MM.1S (cell line): ENCODE measurements at regions not wholly inside any gene's neighbourhood (a gene's known extent, or its start where the extent isn't known, plus 50 kb on each side); places are given as distances from the start of the nearest gene placed in this dataset.
"Not testable (repeated sequence)": the region's sequence is repeated elsewhere in the genome, so short reads cannot be mapped to it uniquely, and the experiment has no call there.

Experiments used
- DNase-seq: peaks from one replicate; pipeline ENCODE4 v3.0.0-alpha.2; 2015
- H2AFZ ChIP-seq: fragments of 300-600 bp; sonication (generic); 2 replicates; pipeline ENCODE4 v1.6.0; 2016; ENCODE audit warnings: antibody characterized with exemption, low read length
- H3F3A ChIP-seq: fragments of 300-600 bp; sonication (generic); 2 replicates; pipeline ENCODE4 v1.6.1; 2016; ENCODE audit warnings: mild to moderate bottlenecking, antibody characterized with exemption, low read length, moderate library complexity, mixed read lengths; ENCODE audit not compliant: insufficient read depth
- H3K27ac ChIP-seq: fragments of 300-600 bp; sonication (generic); 2 replicates; pipeline ENCODE4 v1.5.1; 2016; ENCODE audit warnings: mild to moderate bottlenecking, low read length
- H3K27me3 ChIP-seq: fragments of 300-600 bp; sonication (generic); replicated peaks from 2 replicates; pipeline ENCODE4 v1.6.0; 2016; ENCODE audit warnings: low read length; ENCODE audit not compliant: insufficient read depth
- H3K36me3 ChIP-seq: fragments of 300-600 bp; sonication (generic); replicated peaks from 2 replicates; pipeline ENCODE4 v1.6.1; 2016; ENCODE audit warnings: mild to moderate bottlenecking, low read length, mixed read lengths; ENCODE audit not compliant: insufficient read depth
- H3K4me1 ChIP-seq: fragments of 300-600 bp; sonication (generic); 2 replicates; pipeline ENCODE4 v1.6.1; 2016; ENCODE audit warnings: low read length, mixed read lengths
- H3K4me2 ChIP-seq: fragments of 300-600 bp; sonication (generic); 2 replicates; pipeline ENCODE4 v1.6.0; 2016; ENCODE audit warnings: low read depth, low read length
- H3K4me3 ChIP-seq: fragments of 300-600 bp; sonication (generic); 2 replicates; pipeline ENCODE4 v1.5.1; 2016; ENCODE audit warnings: low read length, mixed read lengths
- H3K79me2 ChIP-seq: fragments of 300-600 bp; sonication (generic); 2 replicates; pipeline ENCODE4 v1.6.1; 2016; ENCODE audit warnings: mixed run types, low read length, mixed read lengths
- H3K9ac ChIP-seq: fragments of 300-600 bp; sonication (generic); 2 replicates; pipeline ENCODE4 v1.6.1; 2016; ENCODE audit warnings: low read length, mixed read lengths
- H3K9me2 ChIP-seq: fragments of 300-600 bp; sonication (generic); replicated peaks from 2 replicates; pipeline ENCODE4 v1.6.1; 2016; ENCODE audit warnings: mild to moderate bottlenecking, low read length, mixed read lengths; ENCODE audit not compliant: insufficient read depth
- H3K9me3 ChIP-seq: fragments of 300-600 bp; sonication (generic); replicated peaks from 2 replicates; pipeline ENCODE4 v1.6.1; 2016; ENCODE audit warnings: mild to moderate bottlenecking, low read length, mixed read lengths; ENCODE audit not compliant: insufficient read depth
- H4K20me1 ChIP-seq: fragments of 300-600 bp; sonication (generic); 2 replicates; pipeline ENCODE4 v1.6.1; 2016; ENCODE audit warnings: mild to moderate bottlenecking, low read length, moderate library complexity, mixed read lengths; ENCODE audit not compliant: insufficient read depth
- CTCF ChIP-seq: fragments of 300-600 bp; sonication (generic); IDR thresholded peaks from 2 replicates; pipeline ENCODE4 v1.5.1; 2016; ENCODE audit warnings: antibody characterized with exemption, low read length, mixed read lengths
- EZH2 ChIP-seq: fragments of 300-600 bp; sonication (generic); optimal IDR thresholded peaks from 2 replicates; pipeline ENCODE3; 2017; ENCODE audit warnings: low read depth, mild to moderate bottlenecking, antibody characterized with exemption, low read length, mixed read lengths
- EZH2phosphoT487 ChIP-seq: fragments of 300-600 bp; sonication (generic); IDR thresholded peaks from 2 replicates; pipeline ENCODE4 v1.6.1; 2018; ENCODE audit warnings: antibody characterized with exemption, low read length

- Histone ChIP-seq H3K27ac (no peak overlapping the region), H4K20me1 (no peaks in the 10 kb centered on the region), H3K9me3 (no peaks in the 10 kb centered on the region), H3K4me3 (no peak overlapping the region), H3K36me3 (no peaks in the 10 kb centered on the region), H3F3A (no peaks in the 10 kb centered on the region), H3K4me1 (no peaks in the 10 kb centered on the region), H3K9me2 (no peaks in the 10 kb centered on the region), H2AFZ (no peak overlapping the region), H3K4me2 (no peak overlapping the region), H3K9ac (no peak overlapping the region), H3K79me2 (no peaks in the 10 kb centered on the region), H3K27me3 (no peaks in the 10 kb centered on the region)
- DNase-seq: no peak
- TF ChIP-seq CTCF (no peak), EZH2 (no peak), EZH2phosphoT487 (no peak)
These were observed 359.4 kb downstream of the TMEM121 start for GRCh38 chr14:105885561-105886320.

- DNase-seq, H3K9me3 ChIP-seq, H3K27ac ChIP-seq, H3K4me1 ChIP-seq, H3K36me3 ChIP-seq, H3K9me2 ChIP-seq, H3K4me3 ChIP-seq, H3K79me2 ChIP-seq, H4K20me1 ChIP-seq, H2AFZ ChIP-seq, H3K9ac ChIP-seq, H3K4me2 ChIP-seq, H3F3A ChIP-seq, H3K27me3 ChIP-seq: not testable (repeated sequence)
These were observed 360.4 kb downstream of the TMEM121 start for GRCh38 chr14:105886791-105887191.

- Histone ChIP-seq H3K79me2 (no peaks in the 10 kb centered on the region), H3K27me3 (no peaks in the 10 kb centered on the region), H3F3A (no peaks in the 10 kb centered on the region), H3K36me3 (no peaks in the 10 kb centered on the region), H3K4me2 (no peak overlapping the region), H3K27ac (no peak overlapping the region), H3K9me2 (no peaks in the 10 kb centered on the region), H3K9me3 (no peaks in the 10 kb centered on the region), H3K4me3 (no peak overlapping the region), H3K9ac (no peak overlapping the region), H4K20me1 (no peaks in the 10 kb centered on the region), H2AFZ (no peak overlapping the region), H3K4me1 (no peaks in the 10 kb centered on the region)
- TF ChIP-seq EZH2 (no peak), EZH2phosphoT487 (no peak), CTCF (no peak)
- no peak for DNase-seq
These were observed 361.3 kb downstream of the TMEM121 start for GRCh38 chr14:105887692-105888091.

GRCh38 chr14:105888151-105888550, 361.8 kb downstream of the TMEM121 start:
- Histone ChIP-seq H3K27me3 (no peaks in the 10 kb centered on the region), H3K36me3 (no peaks in the 10 kb centered on the region), H3K4me2 (no peak overlapping the region), H2AFZ (no peak overlapping the region), H3K4me1 (no peaks in the 10 kb centered on the region), H3K27ac (no peak overlapping the region), H3K4me3 (no peak overlapping the region), H3K9ac (no peak overlapping the region), H4K20me1 (no peaks in the 10 kb centered on the region), H3K9me2 (no peaks in the 10 kb centered on the region), H3K79me2 (no peaks in the 10 kb centered on the region), H3F3A (no peaks in the 10 kb centered on the region), H3K9me3 (no peaks in the 10 kb centered on the region)
- DNase-seq: no peak
- TF ChIP-seq EZH2: no peak
- no peak for TF ChIP-seq CTCF
- no peak for TF ChIP-seq EZH2phosphoT487
